Vagina (tissue), 2 donors: ENCODE measurements at regions not wholly inside any gene's neighbourhood (a gene's known extent, or its start where the extent isn't known, plus 50 kb on each side); places are given as distances from the start of the nearest gene placed in this dataset.

Experiments
- POLR2AphosphoS5 ChIP-seq, 2 donors: sonication (generic); formaldehyde crosslinking; IDR thresholded peaks; one replicate each; pipeline ENCODE4 v1.9.0; 2017; ENCODE audit warnings: antibody characterized with exemption in 2 of 2, mild to moderate bottlenecking in 2 of 2, low read depth in 1 of 2; ENCODE audit not compliant: insufficient read depth in 1 of 2
- TF ChIP-seq, protein P1 (sequence below), 3 experiments: fragments of 450-650 bp in 2 of 3; fragments of 200-600 bp in 1 of 3; sonication (generic) in 1 of 3; IDR thresholded peaks; one replicate each; pipeline ENCODE4 v1.5.1; 2017 to 2019; ENCODE audit warnings: antibody characterized with exemption in 3 of 3, mild to moderate bottlenecking in 2 of 3, moderate library complexity in 2 of 3

DNA sequence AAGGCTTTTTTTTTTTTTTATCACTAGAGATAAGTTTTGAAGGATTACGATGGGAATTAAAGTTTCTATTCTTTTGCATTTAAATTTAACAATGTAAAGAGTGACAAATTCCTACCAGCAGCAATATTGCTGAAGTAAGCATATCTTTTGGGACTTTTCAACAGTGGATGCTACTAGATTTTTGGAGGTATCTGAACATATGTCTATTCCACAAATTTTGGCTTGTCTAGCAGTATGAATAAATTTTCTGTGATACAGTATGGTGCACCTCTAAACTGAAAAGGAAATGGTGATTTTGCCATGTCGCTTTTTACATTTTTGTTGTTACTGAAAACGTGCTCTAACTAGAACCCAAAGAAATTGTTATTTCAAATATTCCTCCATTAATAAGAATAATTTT lies 368.3 kb upstream of the MANEA start:
- TF ChIP-seq, protein P1, sequence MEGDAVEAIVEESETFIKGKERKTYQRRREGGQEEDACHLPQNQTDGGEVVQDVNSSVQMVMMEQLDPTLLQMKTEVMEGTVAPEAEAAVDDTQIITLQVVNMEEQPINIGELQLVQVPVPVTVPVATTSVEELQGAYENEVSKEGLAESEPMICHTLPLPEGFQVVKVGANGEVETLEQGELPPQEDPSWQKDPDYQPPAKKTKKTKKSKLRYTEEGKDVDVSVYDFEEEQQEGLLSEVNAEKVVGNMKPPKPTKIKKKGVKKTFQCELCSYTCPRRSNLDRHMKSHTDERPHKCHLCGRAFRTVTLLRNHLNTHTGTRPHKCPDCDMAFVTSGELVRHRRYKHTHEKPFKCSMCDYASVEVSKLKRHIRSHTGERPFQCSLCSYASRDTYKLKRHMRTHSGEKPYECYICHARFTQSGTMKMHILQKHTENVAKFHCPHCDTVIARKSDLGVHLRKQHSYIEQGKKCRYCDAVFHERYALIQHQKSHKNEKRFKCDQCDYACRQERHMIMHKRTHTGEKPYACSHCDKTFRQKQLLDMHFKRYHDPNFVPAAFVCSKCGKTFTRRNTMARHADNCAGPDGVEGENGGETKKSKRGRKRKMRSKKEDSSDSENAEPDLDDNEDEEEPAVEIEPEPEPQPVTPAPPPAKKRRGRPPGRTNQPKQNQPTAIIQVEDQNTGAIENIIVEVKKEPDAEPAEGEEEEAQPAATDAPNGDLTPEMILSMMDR (IDR thresholded peaks at IDR 0.05) = no peak
- TF ChIP-seq POLR2AphosphoS5 (IDR thresholded peaks at IDR 0.05; ENCODE audit: insufficient read depth in 1 of 2, low read depth in 1 of 2) = no peak
